HG02938 (cell line): ENCODE measurements at regions not wholly inside any gene's neighbourhood (a gene's known extent, or its start where the extent isn't known, plus 50 kb on each side); places are given as distances from the start of the nearest gene placed in this dataset.
"Not testable (repeated sequence)": the region's sequence is repeated elsewhere in the genome, so short reads cannot be mapped to it uniquely, and the experiment has no call there.

Source experiments
- ATAC-seq: cut with Tn5 transposase; IDR thresholded peaks from one replicate; pipeline ENCODE4 v1.9.1; 2021; ENCODE audit warnings: mild to moderate bottlenecking, moderate library complexity; ENCODE audit not compliant: unreplicated experiment

DNA sequence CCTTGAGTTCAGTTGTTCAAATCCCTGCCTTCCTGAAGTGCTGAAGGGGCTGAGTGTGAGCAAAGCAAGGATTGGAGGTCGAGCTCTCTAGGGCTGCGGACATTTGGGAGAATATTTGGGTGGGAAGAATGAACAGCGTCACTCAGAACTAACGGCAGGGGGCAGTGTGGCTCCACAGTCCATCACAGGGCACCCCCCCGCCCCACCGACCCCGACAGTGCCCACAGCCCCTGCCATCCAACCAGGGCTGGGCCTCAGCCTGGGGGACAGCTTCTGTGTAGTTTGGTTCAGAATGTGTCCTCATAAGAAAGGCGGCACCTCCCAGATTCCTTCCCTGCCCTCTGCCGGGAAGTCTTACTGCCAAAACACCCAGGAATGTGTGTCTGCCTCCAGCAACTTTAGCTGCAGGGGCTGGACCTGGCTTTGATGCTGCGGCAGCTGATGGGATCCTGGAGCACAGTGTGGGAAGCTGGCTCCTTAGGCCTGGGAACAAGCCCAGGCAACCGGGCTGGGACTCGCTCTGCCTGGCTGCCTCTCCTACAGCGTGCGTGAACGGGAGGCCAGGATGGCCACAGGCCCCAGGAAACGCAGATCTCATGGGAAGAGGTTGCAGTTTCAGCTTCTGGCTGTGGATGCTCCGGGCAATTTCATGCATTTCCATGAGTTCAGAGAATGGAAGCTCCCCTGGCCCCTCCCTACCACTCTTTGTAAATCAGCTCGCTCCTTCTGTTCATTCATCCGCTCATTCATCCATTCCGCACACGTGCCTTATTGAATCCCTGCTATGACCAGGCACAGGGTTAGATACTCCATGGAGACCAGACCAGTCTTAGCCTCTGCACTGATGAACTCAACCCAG lies 104.9 kb upstream of the TMPRSS2 start:
- ATAC-seq: no peak

GRCh38 chr21:41611966-41612606 lies 104.1 kb upstream of the TMPRSS2 start:
- no peak for ATAC-seq

DNA sequence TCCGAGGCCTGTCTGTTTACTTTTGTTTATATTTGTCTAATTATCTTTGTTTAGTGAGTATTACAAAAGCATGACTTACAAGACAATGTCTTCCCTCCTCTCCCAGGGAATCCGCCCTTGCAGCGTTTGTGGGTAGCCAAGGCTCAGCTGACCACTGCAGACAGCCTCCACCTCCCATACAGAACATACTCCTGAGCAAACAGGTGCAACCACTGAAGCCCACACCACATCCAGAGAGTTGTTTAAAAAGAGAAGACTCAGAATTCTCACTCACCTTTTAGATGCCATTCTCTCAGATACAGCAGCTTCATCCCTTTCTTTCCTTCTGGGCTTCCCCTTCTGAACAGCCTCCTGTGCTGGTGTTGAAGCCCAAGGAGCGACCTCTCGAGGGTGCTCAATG lies 103.5 kb upstream of the TMPRSS2 start:
- ATAC-seq: no peak

DNA sequence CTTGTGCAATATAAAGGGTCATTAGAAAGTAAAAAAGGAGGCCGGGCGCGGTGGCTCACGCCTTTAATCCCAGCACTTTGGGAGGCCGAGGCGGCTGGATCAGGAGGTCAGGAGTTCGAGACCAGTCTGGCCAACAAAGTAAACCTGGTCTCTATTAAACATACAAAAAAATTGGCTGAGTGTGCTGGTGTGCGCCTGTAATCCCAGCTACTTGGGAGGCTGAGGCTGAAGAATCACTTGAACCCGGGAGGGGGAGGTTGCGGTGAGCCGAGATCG lies 102.8 kb upstream of the TMPRSS2 start:
- not testable (repeated sequence) for ATAC-seq

DNA sequence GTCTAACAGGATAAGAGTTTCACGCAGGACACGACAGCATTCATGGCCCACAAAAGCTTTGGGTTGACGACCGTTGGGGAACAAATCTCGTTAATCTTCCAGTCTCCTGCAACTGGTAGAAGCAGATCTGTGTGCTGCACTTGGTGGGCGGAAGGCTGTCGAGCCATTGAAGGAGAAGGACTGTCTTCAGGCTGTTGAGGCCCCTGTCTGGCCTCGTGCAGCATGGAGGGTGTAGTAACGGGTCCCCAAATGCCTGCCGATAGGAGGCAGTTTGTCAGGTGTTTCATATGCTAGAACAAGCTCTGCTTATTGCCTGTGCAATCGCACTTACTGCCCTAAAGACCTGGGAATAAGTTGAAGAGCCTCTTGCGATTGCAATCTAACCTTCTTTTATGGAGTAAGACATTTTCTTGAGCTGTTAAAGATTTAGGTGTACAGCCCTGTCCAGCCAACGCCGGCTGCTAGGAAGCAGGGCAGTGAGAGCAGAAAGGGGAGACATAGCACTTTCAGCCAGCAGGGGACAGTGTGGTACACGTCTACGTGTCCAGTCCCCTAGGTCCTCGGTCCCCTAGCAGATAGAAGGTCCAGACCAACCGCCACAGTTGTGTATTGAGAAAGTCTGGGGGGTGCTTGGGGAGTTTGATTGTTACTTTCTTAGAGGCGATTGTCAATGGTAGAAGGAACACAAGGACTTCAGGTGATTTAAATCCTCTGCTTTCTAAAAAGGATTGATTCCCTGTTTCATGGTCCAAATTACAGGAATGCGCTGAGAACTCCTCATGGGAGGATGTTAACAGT lies 102.3 kb upstream of the TMPRSS2 start:
- ATAC-seq: no peak

- no peak for ATAC-seq
Observed at GRCh38 chr21:41606706-41607105, 98.7 kb upstream of the TMPRSS2 start.

- no peak for ATAC-seq
Observed at GRCh38 chr21:41605934-41606285, 98.0 kb upstream of the TMPRSS2 start.

DNA sequence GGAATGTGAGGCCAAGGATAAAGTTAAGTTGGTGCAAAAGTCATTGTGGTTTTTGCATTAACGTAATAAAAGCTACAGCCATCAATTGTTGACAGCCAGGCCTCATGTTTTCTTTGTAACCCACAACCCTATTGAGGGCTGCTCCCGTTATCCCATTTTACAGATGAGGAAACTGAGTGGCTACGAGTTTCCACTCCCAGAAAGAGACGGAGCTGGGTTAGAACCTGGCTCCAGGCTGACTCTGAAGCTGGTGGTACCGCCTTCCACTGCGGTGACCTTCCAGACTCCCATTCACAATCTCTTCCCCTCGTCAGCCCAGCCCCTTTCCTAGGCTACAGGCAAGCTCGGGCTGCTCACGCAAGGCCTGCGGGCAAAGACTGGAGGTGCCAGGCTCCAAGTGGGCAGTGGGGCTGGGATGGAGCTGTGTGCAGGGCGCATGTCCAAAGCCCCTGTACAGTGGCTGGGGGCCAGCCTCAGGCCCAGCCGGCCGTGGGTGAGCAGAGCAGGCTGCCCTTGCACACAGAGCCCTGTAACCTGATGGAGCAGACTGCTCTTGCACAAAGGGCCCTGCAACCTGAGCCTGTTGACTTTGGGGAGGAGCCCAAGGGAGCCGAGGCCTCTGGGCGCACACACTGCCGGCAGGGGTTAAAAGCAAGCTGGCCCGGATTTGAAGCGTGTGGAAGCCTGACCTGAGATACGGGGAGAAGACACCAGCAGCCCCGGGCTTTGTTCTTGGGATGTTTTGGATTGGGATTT lies 97.4 kb upstream of the TMPRSS2 start:
- ATAC-seq: no peak

GRCh38 chr21:41604583-41605041 lies 96.7 kb upstream of the TMPRSS2 start:
- ATAC-seq: no peak

GRCh38 chr21:41603476-41603875 lies 95.5 kb upstream of the TMPRSS2 start:
- no peak for ATAC-seq

- ATAC-seq: no peak
Observed at GRCh38 chr21:41602531-41602930, 94.6 kb upstream of the TMPRSS2 start.

DNA sequence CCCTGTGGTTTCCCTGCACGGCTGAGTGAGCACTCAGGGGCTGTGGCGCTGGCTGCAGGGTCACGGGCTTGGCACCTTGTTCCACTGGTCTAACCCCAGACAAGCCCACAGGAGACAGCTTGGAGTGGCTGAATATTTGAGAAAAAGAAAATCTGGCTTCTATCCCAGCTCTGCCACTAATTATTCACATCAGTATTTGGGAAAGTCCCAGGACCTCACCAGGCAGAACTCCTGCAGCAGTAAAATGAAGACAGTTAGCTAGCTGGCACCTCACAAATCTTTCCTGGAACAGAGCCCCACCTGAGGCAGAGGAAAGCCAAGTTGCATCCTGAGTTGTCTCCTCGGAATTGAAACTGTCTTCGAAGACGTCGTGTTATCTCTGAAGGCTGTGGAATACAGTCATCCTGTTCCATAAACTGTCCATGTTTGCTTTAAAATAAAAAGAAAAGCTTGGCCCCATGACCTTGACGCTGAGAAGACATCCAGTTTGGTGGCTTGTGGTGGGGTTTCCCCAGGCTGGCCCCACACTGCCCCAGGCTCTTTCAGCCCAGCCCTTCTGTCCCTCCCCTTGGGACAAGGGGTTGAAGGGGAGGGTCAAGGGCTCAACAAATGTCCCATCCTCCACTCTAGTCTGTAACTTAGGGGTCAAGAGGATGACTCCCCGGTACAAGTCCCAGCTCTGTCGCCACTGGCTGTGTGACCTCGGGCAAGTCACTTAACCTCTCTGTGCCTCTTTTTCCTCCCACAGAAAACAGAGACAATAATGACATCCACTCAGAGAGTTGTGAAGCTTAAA lies 93.8 kb upstream of the TMPRSS2 start:
- ATAC-seq: no peak

DNA sequence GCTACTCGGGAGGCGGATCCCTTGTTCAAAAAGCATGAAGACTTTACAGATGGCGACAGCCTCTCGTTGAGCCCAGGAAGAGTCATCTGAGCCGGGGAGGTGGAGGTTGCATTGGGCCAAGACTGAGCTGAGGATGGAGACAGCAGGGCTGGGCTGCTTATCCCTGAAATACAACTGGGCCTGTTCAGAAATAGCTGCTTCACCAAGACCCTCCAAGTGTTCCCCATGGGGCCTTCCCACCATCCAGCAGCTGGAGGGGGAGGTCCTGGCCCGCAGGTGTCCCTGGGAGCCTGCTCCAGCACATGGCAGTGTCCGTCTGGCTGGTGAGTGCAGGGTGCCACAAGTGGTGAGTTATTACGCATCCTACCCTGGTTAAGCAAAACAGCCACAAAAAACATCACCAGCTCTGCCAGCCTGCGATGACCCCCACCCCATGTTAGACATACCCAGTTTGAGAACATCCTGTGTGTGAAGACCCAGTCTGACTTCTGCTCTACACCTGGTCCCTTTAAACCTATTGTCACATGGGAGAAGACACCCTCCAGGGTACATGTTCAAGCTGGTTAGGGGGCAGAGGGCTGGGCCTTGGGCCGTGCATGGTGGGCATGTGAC lies 93.1 kb upstream of the TMPRSS2 start:
- ATAC-seq: no peak

DNA sequence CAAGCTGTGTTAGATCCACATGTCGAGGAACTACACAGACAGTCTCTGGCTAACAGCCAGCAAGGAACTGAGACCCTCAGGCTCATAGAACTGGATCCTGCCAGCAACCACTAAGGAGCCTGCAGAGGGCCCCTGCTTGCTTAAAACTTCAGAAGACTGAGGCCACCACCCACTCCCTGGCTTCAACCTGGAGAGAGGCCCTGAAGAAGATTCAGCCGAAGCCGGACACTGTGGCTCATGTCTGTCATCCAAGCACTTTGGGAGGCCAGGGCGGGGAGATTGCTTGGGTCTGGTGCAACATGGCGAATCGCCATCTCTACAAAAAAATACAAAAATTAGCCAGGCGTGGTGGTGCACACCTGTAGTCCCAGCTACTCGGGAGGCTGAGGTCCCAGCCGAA lies 92.6 kb upstream of the TMPRSS2 start:
- ATAC-seq: no peak

GRCh38 chr21:41600116-41600515 lies 92.2 kb upstream of the TMPRSS2 start:
- ATAC-seq: no peak

DNA sequence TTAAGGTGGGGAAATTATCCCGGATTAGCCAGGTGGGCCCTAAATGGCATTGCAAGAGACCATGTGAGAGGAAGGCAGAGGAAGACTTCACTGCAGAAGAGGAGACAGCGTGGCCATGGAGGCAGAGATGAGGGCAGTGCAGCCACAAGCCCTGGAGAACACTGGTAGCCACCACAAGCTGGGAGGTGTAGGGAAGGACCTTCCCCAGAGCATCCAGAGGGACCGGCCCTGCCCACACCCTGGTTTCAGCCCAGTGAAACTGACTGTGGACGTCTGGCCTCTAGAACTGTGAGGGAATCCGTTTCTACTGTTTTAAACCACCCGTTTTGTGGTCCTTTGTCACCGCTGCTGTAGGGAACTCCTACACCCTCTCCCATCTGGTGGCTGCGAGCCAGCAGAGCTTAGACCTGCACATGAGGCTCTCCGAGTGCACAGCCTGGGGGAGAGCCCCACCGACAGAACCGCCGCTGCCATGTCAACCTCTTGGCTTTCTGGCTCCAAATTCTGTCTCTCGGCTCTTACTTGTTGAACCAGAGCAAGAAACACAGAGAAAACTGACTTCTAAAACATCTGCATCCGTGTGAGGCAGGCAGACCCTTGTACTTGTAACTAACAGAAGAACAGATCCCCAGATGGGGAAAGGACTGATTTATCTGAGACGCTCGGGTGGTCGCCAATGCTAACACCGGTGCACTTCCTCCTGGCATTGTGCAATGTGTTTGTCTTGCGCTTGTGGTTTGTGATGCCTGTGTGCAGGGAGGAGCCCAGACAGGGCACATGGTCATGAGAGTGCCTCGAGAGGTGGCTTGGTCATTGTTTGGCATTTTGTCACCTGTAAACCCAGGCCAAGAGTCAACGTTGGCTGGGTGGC lies 90.8 kb upstream of the TMPRSS2 start:
- ATAC-seq: no peak

DNA sequence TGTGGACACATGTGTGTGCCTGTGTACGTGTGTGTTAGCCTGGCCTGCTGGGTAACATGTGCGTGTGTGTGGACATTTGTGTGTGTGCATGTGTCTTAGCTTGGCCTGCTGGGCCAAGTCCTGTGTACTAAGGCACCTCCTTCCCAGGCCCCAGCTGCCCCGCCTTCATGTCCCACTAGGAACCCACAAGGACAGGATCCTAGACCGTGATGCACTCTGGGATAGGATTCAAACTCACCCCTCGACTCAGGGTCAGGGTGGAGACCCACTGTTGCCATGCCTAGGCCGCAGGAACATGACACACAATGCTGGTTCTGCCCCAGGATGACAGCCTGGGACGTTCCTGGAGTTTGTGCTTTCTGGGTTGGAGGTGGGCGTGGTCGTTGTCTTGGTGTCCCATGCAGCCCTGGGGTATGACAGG lies 89.9 kb upstream of the TMPRSS2 start:
- ATAC-seq: no peak

GRCh38 chr21:41597227-41597626 lies 89.3 kb upstream of the TMPRSS2 start:
- ATAC-seq: no peak
